ENCODE measurements at regions not wholly inside any gene's neighbourhood (a gene's known extent, or its start where the extent isn't known, plus 50 kb on each side); places are given as distances from the start of the nearest gene placed in this dataset.

DNA sequence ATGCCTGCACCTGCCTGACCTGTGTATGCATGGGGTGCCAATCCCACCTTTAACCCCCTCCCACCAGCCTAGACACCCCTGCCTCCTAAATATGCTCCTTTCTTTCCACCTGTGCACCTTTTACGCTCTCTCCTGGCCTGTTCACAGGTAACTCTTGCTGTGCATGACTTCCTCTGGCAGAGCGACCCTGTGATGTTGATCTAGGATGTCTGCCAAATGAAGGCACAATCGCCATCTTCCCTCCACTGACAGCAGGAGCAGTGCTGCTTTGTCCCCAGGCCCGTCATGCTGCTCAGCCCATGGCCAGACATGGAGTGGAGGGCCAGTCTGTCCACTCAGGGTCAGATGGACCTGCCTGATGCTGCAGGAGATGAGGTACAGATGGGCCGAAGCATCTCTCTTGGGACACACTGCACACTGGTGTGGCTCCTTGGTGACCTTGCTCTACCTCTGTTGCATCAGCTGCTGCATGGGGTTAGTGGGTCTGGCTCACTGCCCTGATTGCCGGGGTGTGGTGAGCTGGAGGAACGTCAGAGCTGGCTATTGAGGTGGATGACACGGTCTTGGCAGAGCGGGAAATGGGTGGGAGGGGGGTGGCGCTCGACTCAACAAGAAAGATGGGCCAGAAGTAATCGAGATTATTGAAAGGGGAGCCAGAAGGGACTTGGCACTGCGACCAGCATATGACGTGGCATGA is 101.7 kb upstream of the PITX1 start:
- DNase-seq, result no peak

DNA sequence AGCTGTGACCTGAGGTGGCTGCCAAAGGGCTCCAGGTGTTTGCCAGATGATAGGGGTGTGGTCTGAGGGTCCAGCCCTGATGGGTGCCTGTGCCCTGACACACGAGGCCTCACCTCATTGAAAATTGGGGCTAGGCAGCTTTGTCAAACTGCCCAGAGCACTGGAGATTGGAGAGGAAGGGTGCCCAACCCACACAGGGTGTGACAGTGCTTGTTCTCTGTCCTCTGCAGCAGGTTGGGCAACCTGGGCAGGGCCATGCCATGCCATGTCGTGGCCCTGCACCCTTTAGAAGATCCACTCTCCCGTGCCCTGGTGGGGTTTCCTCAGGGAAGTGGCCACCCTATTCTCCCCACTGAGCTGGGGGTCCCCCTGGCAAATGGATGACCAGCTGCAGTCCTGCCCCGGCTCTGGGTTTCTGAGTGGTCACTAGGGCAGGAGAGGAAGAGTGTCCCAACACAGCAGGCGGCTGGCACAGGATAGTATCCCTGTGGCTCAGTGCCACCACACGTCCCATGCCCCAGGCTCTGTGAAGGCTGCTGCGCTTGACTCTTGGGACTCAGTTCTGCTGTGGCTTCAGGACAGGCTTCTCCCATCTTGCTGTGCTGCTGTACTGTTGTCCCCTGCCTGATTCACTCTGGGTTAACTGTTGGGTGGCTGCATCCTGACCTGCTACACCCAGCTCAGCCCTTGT is 100.8 kb upstream of the PITX1 start:
- no peak for DNase-seq

DNA sequence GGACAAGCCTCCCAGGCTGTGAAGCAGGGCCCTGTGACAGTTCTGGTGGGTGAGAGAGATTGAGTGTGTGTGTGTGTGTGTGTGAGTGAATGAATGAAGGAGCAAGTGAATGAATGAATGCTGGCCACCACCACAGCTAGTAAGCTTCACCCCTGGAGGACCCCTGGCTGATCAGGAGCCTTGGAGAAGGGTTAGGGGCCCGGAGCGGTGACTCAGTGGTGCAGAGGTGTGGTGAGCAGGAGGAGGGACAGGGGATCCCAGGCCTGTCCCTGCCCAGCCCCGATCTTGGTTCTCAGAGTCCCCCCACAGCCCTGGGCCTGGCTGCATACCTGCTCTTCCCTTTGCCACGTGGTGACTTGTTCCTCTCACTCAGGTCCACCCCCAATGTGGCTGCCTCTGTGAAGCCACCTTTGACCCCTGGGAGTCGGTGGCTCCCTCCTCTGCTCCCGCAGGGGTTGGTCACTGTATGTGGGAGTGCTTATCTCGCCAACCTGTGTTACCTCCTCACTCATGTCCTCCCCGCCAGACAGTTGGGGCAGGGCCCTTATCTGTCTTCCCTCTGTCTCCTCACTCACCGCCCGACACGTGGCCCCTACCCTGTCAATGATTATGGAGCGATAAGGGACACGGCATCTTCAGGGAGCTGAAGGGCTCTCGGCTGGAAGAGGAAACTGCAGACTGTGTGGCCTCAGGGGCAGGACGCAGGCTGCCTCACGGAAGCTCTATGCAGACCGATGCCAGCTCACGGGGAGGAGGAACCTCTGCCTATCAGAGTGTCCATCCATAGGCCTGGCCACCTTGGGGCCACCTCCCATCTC is 99.9 kb upstream of the PITX1 start:
- no peak for DNase-seq

DNA sequence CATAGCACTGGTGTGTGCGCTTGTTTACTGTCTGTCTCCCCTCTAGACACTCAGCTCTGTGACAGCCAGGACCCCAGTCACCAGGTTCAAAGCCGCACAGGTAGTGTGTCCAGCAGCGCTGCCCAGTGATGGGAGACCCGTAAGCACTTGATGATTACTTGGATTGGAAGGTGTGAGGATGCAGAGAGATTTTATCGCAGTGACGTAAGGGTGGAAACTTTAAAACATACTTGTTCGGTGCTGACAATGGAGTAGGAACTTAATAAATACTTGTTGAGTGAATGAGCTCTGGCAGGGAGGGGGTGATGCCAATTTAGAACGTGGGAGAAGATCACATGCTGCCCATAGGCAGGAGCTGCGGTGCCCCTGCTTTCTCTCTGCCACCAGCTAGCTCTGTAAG is 99.2 kb upstream of the PITX1 start:
- DNase-seq, result no peak

DNA sequence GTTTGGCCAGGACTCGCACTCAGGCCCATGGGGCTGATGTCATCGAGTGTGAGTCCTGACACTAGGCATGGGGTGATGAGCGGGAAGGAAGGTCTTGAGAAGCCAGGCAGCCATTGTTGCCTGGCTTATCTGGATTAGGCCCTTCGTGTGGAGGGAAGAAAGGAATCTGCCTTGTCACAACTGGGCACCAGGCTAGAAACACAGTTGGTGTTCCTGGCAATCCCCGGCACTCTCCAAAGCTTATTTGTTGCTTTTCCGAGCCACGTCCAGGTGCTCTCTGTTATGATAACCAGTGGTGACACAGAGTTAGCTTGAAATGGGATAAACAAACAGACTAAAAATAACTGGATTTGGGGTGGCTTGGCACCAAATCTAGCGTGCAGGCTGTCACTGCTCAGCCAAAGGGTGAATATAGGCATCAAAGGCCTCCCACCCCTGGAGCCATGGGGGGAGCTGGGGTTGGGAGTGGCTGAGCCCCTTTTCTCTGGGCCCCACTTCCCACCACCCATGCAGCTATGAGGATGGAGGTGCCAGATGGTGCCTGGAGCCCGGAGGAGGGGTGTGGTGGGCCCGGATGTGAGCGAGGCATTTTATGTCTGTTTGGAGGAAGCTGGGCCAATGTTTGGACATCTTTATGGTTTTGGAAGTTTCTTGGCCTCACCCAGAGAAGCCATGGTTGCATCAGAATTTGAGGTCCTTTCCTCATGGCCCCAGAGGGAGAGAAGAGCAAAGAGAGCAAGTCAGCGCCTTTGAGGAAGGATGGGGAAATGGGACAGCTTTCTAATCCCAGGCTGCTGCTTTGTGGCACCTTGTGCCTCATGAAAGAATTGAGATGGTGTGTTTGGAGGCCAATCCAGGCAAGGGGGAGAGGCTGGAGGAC is 98.0 kb upstream of the PITX1 start:
- no peak for DNase-seq

DNA sequence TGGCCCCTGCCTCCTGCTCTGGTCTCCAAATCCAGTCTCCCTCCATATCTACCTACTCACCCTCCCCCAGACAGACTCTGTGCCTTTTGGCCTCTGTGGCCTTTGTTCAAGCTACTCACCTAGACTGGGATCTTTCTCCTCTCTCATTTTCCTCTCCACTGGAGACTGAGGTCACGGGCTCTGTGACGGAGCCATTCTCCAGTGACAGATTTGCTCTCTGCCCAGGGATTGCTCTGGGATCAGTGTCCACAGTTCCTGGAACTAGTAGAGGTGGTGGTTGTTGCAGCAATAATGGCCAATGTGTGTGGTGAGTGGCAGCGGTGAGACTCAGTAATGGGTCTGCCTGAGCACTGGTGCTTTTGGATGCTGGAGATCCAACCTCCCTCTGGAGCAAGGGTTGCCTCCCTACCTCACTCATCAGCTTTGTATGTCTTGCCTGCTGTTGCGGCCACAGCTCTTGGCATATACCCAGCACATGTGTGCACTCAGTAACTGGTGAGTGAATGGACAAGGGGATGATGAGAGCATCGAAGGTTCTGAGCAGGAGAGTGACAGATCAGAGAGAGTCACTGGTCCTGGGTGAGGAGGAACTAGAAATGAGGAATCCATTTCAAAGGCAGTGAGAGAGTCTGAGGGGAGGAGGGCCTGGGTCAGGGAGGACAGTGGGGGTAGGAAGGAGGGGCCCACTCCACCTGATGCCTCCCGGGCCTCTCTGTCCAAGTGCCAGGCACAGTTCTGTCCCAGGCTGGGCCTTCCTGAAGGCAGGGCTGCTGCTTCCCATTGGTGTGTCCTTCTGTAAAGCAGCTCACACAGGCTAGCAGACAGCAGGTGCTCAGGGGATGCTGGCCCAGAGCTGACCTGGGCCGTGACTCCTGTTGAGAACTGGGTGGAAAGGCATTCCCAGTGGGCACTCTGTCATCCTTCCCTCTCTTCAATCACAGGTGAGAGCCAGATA is 96.5 kb upstream of the PITX1 start:
- DNase-seq, result no peak

DNA sequence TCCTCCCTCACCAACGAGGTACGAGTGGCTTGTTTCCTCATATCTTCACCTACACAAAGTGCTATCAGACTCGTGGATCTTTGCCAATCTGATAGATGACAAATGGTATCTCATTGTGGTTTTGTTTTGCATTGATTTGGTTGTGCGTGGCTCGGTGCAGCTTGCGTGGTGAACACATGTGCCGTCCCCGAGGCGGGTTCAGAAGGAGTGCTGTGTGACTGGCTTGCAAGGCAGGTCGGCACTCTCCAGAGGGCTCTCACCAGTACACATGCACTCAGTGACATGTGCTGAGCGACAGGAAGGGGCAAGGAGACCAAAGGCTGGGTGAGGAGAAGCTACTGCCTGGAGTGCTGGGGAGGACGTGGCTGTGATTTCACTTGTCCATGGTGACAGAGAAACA is 95.3 kb upstream of the PITX1 start:
- no peak for DNase-seq

DNA sequence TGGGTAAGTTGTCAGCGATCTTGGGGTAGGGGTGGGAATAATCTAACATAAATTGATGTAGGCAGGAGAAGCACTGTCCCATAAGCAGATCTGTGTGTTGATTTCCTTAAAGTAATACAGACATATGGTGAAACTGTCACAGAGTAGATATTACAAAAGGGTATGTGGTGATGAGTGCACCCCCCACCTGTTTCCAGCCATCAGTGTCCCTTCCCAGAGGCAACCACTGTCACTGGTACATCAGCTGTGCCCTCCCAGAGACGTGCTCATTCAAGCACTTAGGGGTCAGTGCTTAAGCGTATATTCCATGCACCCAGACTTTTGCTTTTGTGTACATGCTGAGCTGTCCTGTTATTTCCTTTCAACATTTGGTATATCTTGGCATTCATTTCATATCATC is 94.3 kb upstream of the PITX1 start:
- DNase-seq, result no peak

DNA sequence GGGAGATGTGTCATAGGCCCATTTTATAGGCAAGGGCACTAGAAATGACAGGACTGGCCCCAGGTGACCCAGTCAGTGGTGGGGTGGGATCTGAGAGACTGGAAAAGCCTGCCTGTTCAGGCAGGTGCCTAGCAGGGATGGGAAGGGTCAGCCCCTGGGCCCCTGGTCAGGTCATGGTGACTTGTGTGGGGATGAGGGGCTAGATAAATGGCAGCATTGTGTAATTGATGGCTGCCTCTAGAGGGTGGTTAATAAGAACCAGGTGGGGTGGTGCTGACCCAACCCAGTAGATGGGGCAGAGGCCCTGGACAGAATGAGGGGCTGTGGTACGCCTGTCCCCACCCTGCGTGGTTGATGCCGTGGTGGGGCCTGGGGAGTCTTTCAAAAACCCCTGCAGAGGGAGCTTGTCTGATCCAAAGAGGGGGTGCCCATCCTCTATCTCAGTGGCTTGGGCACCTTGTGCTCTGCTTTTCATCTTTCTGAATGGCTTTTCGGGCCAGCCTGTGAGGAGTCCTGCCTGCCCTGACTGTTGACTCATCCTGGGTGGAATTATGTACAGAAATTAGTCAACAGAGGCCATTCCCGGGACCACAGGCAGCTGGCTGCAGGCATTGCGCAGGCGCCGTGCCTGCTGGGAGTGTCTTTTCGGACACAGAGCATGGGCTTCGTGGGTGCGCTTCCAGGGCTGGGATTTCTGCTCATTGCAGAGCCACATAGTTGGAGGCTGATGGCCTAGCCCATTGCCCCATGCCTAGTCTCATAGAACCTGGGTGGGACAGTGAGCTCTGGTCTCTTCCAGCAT is 93.6 kb upstream of the PITX1 start:
- DNase-seq, result no peak

DNA sequence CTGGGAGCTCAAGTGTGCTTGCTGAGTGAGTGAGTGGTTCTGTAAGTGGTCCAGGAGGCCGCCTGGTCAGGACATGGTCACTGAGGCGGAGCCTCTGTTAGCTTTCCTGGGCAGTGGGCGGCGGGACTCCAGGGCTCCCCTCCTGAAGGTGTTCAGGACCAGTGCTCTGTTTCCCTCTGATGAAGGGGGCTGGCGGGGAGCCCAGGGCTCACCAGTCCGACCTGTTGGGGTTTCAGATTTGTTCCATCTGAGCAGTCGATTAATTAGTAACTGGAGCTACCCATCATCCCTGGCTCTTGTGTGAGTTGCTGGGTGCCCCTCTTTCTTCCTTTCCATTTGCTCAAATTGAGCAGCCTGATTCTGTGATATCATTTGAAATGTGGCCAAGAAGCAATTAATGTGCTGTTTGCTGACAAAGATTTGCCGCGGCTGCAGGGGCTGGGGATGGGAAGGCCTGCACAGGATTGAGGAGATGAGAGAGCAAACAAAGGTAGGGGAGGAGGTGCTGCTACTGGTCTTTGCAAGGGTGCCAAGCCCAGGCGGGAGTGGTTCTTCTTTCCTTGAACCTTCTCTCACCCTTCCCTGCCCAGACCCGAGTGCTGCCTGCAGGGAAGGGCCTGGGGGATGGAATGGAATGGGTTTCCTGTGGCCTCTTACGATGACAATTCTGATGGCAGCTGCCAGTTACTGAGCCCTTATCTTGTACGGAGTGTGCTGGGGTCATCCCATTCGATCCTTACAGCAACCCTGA is 92.8 kb upstream of the PITX1 start:
- peak; percentile 66 for DNase-seq

DNA sequence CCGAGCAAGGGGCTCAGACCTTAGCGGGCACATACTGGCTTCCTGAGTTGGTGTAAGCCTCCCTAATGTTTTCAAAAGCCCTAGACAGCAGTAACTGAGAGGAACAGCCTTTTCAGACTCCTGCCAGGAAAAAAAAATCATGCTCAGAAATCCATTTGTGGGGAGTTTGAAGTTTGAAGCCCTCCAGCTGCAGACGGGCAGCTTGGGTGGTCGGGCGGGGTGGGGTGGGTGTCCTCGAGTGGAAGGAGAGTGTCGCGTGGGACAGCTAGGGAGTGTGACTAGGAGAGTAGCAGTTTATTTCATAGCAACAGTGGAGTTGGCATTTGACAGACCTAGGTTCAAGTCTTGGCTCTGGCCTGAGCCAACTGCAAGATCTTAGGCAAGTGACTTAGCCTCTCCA is 90.7 kb upstream of the PITX1 start:
- DNase-seq, result no peak

DNA sequence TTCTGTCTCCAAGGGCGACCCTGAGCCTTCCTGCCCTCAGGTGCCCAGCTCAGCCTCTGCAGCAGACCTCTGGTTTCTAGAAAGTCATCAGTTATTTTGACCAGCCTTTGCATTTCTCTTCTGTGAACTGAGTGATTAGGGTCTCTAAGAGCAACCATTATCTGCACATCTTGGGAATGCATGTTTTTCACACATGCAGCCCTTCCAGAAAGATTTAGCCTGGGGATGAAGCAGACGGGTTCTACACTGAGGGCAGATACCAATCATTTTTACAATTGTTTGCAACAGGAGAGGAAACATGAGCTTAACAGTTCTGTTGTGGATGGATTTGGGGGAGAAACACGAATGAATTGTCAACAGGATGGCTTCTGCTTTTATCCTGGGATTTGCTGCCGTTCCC is 90.1 kb upstream of the PITX1 start:
- DNase-seq, result no peak

DNA sequence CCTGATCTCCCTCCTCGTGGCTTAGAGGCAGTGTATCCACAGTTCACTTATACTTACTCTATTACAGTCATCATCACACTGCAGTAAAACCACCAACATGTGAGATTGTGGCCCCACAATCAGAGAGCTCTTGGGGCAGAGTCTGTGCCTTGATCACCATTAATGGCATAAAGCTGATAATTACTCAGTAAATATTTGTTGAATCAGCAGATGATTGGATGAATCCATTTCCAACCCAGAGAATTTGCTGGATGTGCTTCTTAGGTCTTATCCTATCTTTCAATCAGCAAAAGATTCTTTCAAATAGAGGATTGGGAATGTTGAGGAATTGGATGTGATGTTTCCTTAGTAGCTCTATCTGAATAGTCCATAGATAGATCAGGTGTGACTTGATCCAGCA is 88.8 kb upstream of the PITX1 start:
- no peak for DNase-seq

DNA sequence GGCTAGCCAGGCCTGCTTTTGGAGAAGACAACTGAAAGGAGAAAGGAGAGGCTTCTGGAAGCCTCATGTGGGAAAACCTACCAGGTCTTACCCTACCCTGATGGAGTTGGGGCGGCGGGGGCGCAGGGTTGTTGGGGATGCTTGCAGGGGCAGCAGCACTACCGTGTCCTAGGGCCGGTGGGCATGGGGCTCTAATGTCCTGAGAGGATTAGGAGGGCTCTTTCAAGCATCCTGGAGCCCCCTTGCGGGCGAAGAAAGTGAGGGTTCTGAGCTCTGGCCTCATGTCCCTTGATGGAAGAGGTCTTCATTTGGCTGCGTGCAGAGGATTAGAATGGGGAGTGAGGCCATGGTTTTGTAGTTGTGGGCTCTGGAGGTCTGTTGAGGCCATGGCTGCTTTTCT is 86.9 kb upstream of the PITX1 start:
- DNase-seq, result no peak

DNA sequence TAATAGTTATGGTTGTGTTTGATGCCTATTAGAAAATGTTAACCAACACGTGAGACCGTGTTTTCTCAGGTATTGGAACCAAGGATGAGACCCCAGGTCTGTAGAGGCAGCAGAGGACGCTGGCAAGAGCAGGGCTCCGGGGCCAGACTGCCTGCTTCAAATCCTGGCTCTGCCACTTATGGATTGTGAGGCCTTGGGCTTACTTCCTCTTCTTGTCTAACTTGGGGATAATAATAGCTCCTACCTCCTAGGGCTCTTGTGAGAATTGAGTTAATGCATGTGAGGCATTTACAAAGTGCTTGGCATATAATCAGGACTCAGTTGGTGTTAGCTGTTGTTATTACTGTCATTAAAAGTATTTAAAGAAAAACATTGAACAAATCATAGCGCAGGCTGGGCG is 85.5 kb upstream of the PITX1 start:
- DNase-seq, result no peak

DNA sequence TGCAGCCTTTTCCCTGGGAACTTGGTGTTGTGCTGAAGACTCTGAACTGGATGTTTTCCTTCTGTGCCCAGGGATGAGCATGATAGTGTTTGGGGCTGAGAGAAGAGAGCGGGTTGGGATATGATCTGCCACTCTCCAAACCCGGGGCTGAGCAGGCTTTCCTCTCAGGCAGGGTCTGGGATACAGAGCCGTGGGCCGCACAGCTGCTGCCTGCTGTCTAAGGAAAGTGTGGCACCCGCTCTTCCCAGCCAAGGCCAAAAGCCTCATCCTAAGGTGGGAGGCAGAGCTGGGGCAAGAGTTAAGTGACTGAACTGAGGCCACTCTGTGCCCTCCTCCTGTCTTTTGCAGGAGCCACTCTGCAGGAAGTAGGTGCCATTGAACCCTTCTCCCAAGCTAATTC is 83.6 kb upstream of the PITX1 start:
- DNase-seq, result no peak

DNA sequence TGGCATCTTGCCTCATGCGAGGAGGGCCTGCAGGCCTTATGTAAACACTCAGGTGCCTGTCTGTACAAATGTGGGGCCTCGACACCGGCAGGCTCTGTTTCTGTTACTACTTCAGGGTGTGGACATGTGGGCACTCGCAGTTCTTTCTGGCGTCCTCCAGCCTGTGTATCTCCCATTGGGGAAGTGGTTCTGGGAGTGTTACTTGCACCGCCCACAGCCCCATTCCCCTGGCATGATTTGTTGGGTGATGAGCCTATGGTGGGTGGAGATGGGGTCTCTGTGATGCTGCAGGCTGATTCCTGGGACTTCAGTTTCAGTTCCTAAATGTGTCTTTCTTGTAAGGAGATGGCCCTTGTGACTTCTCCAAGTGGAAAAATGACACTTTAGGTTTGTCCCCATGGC is 82.1 kb upstream of the PITX1 start:
- no peak for DNase-seq

DNA sequence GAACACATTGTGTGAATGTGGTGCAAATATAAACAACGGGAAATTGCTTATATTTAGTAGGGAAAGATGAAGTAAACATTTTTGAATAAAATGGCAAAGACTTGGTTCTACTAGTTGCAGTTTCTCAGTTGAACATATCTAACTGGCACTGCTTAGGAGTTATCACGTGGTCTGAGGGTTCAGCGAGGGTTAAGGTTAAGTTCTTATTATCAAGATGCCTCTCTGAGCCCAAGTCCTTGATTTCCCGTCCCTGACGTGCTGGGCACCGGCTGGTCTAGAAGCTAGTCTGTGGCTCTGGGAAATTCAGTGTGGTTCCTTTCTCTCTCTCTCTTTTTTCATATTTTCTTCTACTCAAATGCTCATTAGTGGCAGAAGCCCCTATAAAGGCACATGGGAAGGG is 81.6 kb upstream of the PITX1 start:
- no peak for DNase-seq

DNA sequence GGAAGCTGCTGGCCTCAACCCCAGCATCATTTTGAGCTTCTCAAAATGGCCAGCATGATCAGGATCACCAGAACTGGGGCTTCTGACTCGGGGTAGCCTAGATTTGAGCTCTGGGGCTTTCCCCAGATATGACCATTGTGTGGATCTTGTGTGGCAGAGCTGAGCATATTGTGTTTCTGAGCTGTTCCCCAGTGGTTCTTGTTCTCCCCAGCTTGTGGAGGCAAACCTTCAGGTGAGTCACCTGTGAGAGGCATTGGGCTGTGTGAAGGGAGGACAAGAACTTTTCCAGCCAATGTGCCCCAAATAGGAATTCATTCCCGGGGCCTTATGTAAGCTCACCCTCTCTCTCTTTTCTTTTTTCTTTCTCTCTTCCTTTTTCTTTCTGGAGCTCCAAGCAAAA is 80.7 kb upstream of the PITX1 start:
- no peak for DNase-seq

DNA sequence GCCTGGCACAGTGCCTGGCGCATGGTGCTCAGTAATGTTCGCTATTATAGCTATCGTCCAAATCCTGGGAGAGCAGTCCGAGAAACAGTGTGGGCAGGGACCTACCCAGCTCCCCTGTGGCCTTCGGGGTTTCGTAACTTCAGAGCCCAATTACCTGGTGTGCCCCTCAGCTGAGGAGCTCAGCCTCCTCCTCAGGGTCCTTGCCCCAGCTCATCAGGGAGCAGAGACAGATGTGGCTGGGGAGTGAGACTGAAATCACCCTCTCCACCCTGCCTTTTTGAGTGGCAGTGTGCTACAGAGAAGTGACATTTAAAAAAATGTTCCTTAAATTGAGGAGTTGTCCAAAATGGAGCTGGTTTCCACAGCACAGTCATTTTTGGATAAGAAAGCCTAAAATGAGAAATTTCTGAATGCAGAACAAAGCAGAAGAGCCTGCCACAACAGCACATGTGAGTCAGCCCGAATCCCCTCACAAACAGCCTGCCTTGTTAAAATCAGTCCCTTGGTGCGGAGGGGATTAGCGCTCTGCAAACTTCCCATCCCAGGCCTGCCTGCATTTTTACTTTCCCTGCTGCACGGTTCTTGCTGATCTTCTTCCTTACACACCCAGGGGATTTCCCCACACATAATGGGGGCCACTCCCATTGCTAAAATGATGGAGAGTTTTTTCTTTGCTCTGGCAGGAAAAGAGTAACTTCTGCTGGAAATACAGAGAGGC is 78.1 kb upstream of the PITX1 start:
- DNase-seq, result peak; percentile 15
